ENCODE measurements at regions not wholly inside any gene's neighbourhood (a gene's known extent, or its start where the extent isn't known, plus 50 kb on each side); places are given as distances from the start of the nearest gene placed in this dataset.

DNA sequence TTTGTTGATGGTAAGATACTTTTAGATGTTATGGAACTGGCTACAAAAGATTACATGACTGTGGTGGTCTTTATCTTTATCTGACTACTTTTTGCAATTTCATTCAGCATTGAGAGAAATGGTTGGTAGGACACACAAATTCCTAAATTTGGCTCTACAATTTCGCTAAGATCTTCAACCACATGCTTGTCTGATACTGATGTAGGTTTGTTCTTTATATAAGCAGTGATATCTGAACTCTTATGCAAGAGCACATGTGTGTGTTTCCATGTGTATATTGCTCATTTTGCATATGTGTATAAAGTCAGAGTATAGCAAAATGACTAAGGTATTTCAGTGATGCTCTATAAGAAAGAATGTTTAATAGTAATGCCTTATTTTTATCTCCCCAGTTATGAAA is 501.5 kb downstream of the ARL4A start:
- Mint-ChIP-seq H3K4me3 (ENCODE audit: low read depth, unreplicated experiment) (no peak overlapping the region), H3K27ac (ENCODE audit: unreplicated experiment) (no peak overlapping the region), H3K9me3 (ENCODE audit: low read depth, unreplicated experiment) (no peaks in the 10 kb centered on the region), H3K27me3 (ENCODE audit: unreplicated experiment) (no peaks in the 10 kb centered on the region), H3K4me1 (ENCODE audit: low read depth, unreplicated experiment) (peaks cover 25% of the 10 kb centered on the region), H3K36me3 (ENCODE audit: insufficient read depth, unreplicated experiment) (no peaks in the 10 kb centered on the region)
- no peak for DNase-seq
- CTCF ChIA-PET, result no interaction called here
- intact Hi-C loops (cut with micrococcal nuclease; ENCODE audit: unreplicated experiment), result no loop called here
- TF ChIP-seq, protein P1, sequence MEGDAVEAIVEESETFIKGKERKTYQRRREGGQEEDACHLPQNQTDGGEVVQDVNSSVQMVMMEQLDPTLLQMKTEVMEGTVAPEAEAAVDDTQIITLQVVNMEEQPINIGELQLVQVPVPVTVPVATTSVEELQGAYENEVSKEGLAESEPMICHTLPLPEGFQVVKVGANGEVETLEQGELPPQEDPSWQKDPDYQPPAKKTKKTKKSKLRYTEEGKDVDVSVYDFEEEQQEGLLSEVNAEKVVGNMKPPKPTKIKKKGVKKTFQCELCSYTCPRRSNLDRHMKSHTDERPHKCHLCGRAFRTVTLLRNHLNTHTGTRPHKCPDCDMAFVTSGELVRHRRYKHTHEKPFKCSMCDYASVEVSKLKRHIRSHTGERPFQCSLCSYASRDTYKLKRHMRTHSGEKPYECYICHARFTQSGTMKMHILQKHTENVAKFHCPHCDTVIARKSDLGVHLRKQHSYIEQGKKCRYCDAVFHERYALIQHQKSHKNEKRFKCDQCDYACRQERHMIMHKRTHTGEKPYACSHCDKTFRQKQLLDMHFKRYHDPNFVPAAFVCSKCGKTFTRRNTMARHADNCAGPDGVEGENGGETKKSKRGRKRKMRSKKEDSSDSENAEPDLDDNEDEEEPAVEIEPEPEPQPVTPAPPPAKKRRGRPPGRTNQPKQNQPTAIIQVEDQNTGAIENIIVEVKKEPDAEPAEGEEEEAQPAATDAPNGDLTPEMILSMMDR (IDR thresholded peaks at IDR 0.05; ENCODE audit: unreplicated experiment), result no peak
- BruUV-seq (replicated peaks), result no TSS peak

DNA sequence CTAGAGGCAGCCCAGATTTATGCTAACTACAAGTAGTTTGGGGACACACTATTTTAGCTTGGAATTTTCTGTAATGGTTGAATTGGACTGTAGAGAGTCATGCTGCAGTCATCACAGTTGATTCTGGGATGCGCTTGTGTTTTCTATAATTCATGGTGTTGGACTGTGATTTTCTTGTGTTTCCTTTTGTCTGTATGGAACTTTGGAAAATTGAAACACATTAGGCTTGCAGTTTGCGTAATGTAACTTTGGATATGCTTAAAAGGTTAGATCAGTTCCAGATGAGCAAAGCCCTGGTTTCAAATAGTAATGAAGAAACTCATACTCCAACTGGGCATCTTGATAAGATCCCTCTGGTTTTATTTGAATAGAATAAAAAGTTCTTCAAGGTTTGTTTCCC is 502.2 kb downstream of the ARL4A start:
- Mint-ChIP-seq H3K4me1 (ENCODE audit: low read depth, unreplicated experiment) (peaks cover 25% of the 10 kb centered on the region), H3K27ac (ENCODE audit: unreplicated experiment) (no peak overlapping the region), H3K36me3 (ENCODE audit: insufficient read depth, unreplicated experiment) (no peaks in the 10 kb centered on the region), H3K27me3 (ENCODE audit: unreplicated experiment) (no peaks in the 10 kb centered on the region), H3K4me3 (ENCODE audit: low read depth, unreplicated experiment) (no peak overlapping the region), H3K9me3 (ENCODE audit: low read depth, unreplicated experiment) (no peaks in the 10 kb centered on the region)
- TF ChIP-seq, protein P1 (IDR thresholded peaks at IDR 0.05; ENCODE audit: unreplicated experiment), result no peak
- intact Hi-C loops (cut with micrococcal nuclease; ENCODE audit: unreplicated experiment), result no loop called here
- CTCF ChIA-PET, result no interaction called here
- no TSS peak for BruUV-seq (replicated peaks)
- DNase-seq, result no peak

DNA sequence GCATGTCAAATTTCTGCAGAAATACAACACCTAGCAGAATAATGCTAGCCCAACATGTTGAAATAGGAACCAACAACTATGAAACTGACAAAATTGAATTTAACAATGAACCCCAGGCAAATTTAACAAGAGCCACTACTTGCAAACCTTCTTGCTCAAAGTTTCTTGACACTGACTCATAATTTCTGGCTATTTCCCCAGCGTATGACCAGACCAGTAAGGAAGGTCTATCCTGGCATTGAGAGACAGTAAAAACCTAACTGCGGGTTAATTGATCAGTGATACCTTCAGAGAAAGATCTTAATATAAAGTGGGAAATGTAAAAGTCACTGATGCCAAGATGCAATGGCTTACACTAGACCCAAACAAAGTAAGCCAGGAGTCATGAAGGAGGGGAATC is 510.1 kb downstream of the ARL4A start:
- H3K27ac Mint-ChIP-seq (ENCODE audit: unreplicated experiment), result no peak overlapping the region
- TF ChIP-seq, protein P1 (IDR thresholded peaks at IDR 0.05; ENCODE audit: unreplicated experiment), result no peak
- CTCF ChIA-PET, result no interaction called here
- H3K4me1 Mint-ChIP-seq (ENCODE audit: low read depth, unreplicated experiment), result no peaks in the 10 kb centered on the region
- no TSS peak for BruUV-seq (replicated peaks)
- DNase-seq, result no peak
- intact Hi-C loops (cut with micrococcal nuclease; ENCODE audit: unreplicated experiment), result no loop called here
- H3K9me3 Mint-ChIP-seq (ENCODE audit: low read depth, unreplicated experiment), result no peaks in the 10 kb centered on the region
- no peaks in the 10 kb centered on the region for H3K36me3 Mint-ChIP-seq (ENCODE audit: insufficient read depth, unreplicated experiment)
- H3K4me3 Mint-ChIP-seq (ENCODE audit: low read depth, unreplicated experiment), result no peak overlapping the region
- no peaks in the 10 kb centered on the region for H3K27me3 Mint-ChIP-seq (ENCODE audit: unreplicated experiment)

DNA sequence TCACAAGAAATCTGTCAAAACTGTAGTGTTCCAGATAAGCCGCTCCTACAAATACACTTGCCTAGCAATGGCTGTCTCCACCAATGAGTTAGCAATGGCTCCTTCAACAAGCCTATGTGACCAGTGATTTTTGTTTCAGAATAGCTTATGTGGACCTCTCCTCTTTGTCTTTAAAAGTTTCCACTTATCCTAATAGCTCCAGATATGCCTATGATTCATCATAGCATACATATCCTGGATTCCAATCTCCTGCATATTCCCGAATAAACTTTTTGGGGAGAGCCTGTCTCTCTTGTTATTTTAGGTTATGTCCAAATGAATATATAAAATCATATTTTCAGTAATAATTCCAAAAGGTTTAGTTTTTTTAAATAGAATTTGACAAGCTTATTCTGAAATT is 510.6 kb downstream of the ARL4A start:
- H3K36me3 Mint-ChIP-seq (ENCODE audit: insufficient read depth, unreplicated experiment), result no peaks in the 10 kb centered on the region

More for the DNA sequence above, 510.6 kb downstream of the ARL4A start:
- CTCF ChIA-PET, result no interaction called here
- H3K4me1 Mint-ChIP-seq (ENCODE audit: low read depth, unreplicated experiment), result no peaks in the 10 kb centered on the region
- H3K9me3 Mint-ChIP-seq (ENCODE audit: low read depth, unreplicated experiment), result no peaks in the 10 kb centered on the region
- no TSS peak for BruUV-seq (replicated peaks)
- H3K27me3 Mint-ChIP-seq (ENCODE audit: unreplicated experiment), result no peaks in the 10 kb centered on the region
- H3K27ac Mint-ChIP-seq (ENCODE audit: unreplicated experiment), result no peak overlapping the region
- intact Hi-C loops (cut with micrococcal nuclease; ENCODE audit: unreplicated experiment), result no loop called here
- H3K4me3 Mint-ChIP-seq (ENCODE audit: low read depth, unreplicated experiment), result no peak overlapping the region
- TF ChIP-seq, protein P1 (IDR thresholded peaks at IDR 0.05; ENCODE audit: unreplicated experiment), result no peak
- DNase-seq, result no peak
